ENCODE measurements at regions not wholly inside any gene's neighbourhood (a gene's known extent, or its start where the extent isn't known, plus 50 kb on each side); places are given as distances from the start of the nearest gene placed in this dataset.

DNA sequence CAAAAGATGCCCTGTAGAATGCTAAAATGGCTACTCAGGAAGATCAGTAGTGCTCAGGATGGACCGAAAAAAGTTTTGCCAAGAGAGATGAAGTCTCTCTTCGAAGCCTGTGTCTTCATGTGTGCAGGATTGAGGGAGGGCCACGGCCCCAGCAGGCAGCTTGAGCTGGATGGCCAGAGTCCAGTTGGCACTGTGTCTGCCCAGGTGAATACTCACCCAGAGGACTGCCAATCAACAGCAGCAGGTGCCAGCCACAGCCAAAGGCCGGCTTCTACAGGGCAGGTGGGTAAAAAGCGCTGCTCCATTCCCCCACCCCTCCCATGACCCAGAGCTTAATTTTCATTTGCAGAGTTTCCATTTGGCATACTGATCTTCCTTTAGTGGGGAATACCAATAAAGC is 287.9 kb upstream of the ZNF608 start:
- Mint-ChIP-seq H3K4me1 (no peaks in the 10 kb centered on the region), H3K9me3 (peaks cover 10% of the 10 kb centered on the region), H3K27ac (ENCODE audit: unreplicated experiment) (no peak overlapping the region), H3K36me3 (ENCODE audit: low read depth) (no peaks in the 10 kb centered on the region), H3K27me3 (ENCODE audit: low read depth) (no peaks in the 10 kb centered on the region), H3K4me3 (no peak overlapping the region)
- TF ChIP-seq, protein P1, sequence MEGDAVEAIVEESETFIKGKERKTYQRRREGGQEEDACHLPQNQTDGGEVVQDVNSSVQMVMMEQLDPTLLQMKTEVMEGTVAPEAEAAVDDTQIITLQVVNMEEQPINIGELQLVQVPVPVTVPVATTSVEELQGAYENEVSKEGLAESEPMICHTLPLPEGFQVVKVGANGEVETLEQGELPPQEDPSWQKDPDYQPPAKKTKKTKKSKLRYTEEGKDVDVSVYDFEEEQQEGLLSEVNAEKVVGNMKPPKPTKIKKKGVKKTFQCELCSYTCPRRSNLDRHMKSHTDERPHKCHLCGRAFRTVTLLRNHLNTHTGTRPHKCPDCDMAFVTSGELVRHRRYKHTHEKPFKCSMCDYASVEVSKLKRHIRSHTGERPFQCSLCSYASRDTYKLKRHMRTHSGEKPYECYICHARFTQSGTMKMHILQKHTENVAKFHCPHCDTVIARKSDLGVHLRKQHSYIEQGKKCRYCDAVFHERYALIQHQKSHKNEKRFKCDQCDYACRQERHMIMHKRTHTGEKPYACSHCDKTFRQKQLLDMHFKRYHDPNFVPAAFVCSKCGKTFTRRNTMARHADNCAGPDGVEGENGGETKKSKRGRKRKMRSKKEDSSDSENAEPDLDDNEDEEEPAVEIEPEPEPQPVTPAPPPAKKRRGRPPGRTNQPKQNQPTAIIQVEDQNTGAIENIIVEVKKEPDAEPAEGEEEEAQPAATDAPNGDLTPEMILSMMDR (conservative IDR thresholded peaks at IDR 0.05), result no peak
- DNase-seq (ENCODE audit: low read depth, low spot score), result no peak

DNA sequence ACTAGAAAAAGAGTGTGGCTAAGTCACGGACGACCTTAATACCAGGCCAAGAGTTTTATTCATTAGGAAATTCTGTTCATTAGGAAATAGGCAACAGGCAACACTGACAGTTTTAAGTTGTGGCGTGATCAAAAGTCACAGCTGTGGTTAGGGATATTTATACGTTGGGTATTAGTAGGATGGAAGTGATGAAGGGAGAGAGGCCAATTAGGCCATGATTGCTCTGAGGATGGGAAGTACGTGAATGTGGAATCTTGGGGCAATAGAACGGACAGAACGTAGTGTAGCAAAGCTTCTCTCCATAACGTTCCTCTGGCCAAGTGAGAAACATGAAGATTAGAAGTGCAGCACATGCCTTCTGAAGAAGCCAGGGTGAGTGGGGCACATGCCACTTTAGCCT is 290.1 kb upstream of the ZNF608 start:
- no peaks in the 10 kb centered on the region for H3K36me3 Mint-ChIP-seq (ENCODE audit: low read depth)
- TF ChIP-seq, protein P1 (conservative IDR thresholded peaks at IDR 0.05), result no peak

DNA sequence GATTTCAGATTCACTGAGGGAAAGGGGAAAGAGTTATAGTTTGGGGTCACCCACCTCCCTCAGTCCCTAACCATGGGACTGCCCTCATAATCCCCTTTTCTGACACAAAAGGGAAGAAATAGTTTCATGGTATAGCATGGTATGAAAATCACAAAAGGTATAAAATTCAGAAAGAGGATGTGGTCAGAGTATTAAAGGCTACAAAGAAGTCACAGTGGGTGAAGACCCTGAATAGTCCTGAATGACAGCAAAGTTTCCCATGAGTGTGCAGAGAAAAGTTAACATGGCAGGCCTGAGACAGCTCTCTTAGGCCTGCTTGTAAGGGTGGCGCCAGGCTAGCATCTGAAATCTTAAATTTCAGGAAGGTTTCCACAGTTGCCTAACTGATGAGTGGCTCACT is 290.6 kb upstream of the ZNF608 start:
- no peak for DNase-seq (ENCODE audit: low read depth, low spot score)
- no peak overlapping the region for H3K27ac Mint-ChIP-seq (ENCODE audit: unreplicated experiment)
- TF ChIP-seq, protein P1 (conservative IDR thresholded peaks at IDR 0.05), result no peak
- no peaks in the 10 kb centered on the region for H3K27me3 Mint-ChIP-seq (ENCODE audit: low read depth)
- no peaks in the 10 kb centered on the region for H3K36me3 Mint-ChIP-seq (ENCODE audit: low read depth)
- H3K9me3 Mint-ChIP-seq, result peaks cover 7% of the 10 kb centered on the region
- H3K4me3 Mint-ChIP-seq, result no peak overlapping the region
- peaks cover 8% of the 10 kb centered on the region for H3K4me1 Mint-ChIP-seq

More for the DNA sequence above, 290.1 kb upstream of the ZNF608 start:
- Mint-ChIP-seq H3K27ac (ENCODE audit: unreplicated experiment) (no peak overlapping the region), H3K4me3 (no peak overlapping the region), H3K9me3 (peaks cover 7% of the 10 kb centered on the region), H3K4me1 (peaks cover 2% of the 10 kb centered on the region), H3K27me3 (ENCODE audit: low read depth) (no peaks in the 10 kb centered on the region)
- DNase-seq (ENCODE audit: low read depth, low spot score), result no peak

DNA sequence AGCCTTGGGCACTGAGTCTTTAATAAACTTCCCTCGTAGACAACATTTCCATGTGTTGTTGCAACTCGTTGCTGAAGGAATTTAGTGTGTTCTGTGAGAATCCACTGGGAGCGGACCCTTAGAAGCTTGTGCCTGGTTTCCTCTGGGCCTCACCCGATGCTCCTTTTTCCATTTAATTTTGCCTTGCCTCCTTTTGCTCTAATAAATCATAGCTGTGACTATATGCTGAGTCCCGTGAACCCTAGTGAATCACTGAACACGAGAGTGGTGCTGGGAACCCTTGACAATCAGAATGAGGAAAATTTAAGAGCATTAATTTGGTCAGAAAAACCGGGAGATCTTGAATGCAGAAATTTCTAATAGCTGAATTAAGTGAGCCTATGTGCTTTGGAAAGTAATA is 291.1 kb upstream of the ZNF608 start:
- Mint-ChIP-seq H3K4me1 (peaks cover 13% of the 10 kb centered on the region), H3K9me3 (peaks cover 7% of the 10 kb centered on the region), H3K4me3 (no peak overlapping the region), H3K27me3 (ENCODE audit: low read depth) (no peaks in the 10 kb centered on the region), H3K27ac (ENCODE audit: unreplicated experiment) (no peak overlapping the region), H3K36me3 (ENCODE audit: low read depth) (no peaks in the 10 kb centered on the region)
- TF ChIP-seq, protein P1 (conservative IDR thresholded peaks at IDR 0.05), result no peak
- no peak for DNase-seq (ENCODE audit: low read depth, low spot score)

DNA sequence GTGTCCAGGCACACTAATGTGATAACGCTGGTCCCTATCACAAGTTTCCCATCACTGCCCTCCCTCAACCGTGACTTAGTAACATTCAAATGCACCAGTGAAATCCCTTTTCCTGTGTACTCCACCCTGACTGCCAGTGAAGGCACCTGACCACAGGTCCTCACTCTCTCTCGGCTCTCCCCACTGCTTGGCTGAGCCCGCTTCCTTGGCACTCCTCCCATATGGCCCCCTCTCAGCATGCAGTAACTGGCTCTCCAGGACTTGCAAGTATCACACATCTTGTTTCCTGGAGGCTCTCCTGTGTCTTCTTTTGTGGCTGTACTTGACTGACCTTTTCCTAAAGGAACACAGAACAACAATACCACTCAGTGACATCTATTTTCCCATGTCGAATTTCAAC is 292.0 kb upstream of the ZNF608 start:
- Mint-ChIP-seq H3K27ac (ENCODE audit: unreplicated experiment) (no peak overlapping the region), H3K36me3 (ENCODE audit: low read depth) (no peaks in the 10 kb centered on the region), H3K4me1 (peaks cover 22% of the 10 kb centered on the region), H3K27me3 (ENCODE audit: low read depth) (no peaks in the 10 kb centered on the region), H3K4me3 (no peak overlapping the region), H3K9me3 (peaks cover 4% of the 10 kb centered on the region)
- TF ChIP-seq, protein P1 (conservative IDR thresholded peaks at IDR 0.05), result no peak
- no peak for DNase-seq (ENCODE audit: low read depth, low spot score)

DNA sequence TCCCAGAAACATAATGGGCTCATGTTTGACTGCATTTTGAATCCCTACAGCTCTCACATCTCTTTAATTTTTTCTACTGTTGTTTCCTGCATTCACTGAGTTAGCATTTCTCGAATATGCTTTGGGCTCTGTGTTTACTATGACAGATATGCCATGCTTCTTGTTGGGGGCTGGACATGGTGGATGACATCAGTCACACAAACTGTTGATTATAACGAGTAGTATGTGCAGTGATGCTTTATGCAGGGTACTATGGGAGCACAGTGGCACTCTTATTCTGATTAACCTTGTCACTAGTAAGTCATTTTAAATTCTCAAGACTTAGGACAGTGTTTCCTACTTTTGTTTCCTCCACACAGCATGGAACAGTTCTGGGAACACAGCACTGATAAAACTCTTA is 295.4 kb upstream of the ZNF608 start:
- Mint-ChIP-seq H3K9me3 (peaks cover 9% of the 10 kb centered on the region), H3K4me1 (peaks cover 45% of the 10 kb centered on the region), H3K36me3 (ENCODE audit: low read depth) (no peaks in the 10 kb centered on the region), H3K27me3 (ENCODE audit: low read depth) (no peaks in the 10 kb centered on the region), H3K4me3 (no peak overlapping the region), H3K27ac (ENCODE audit: unreplicated experiment) (no peak overlapping the region)
- TF ChIP-seq, protein P1 (conservative IDR thresholded peaks at IDR 0.05), result no peak
- DNase-seq (ENCODE audit: low read depth, low spot score), result no peak

All from neural crest cell (in vitro differentiated cells).